KMS-11 (cell line): ENCODE measurements at regions not wholly inside any gene's neighbourhood (a gene's known extent, or its start where the extent isn't known, plus 50 kb on each side); places are given as distances from the start of the nearest gene placed in this dataset.

ENCODE experiments used
- H2AFZ ChIP-seq: fragments of 200-600 bp; sonication (generic); 2 replicates; pipeline ENCODE4 v1.6.1; 2016; ENCODE audit warnings: antibody characterized with exemption, mixed run types, low read depth
- H3K27ac ChIP-seq: fragments of 200-600 bp; sonication (generic); 2 replicates; pipeline ENCODE4 v1.6.1; 2016; ENCODE audit warnings: mild to moderate bottlenecking, mixed run types
- H3K27me3 ChIP-seq: fragments of 200-600 bp; sonication (generic); 2 replicates; pipeline ENCODE4 v1.6.1; 2017; ENCODE audit warnings: mild to moderate bottlenecking, low read depth, mixed run types, moderate library complexity; ENCODE audit not compliant: insufficient read depth
- H3K36me3 ChIP-seq: fragments of 200-600 bp; sonication (generic); 2 replicates; pipeline ENCODE4 v1.6.1; 2017; ENCODE audit warnings: mild to moderate bottlenecking, mixed run types; ENCODE audit not compliant: insufficient read depth
- H3K4me1 ChIP-seq: fragments of 200-600 bp; sonication (generic); 2 replicates; pipeline ENCODE4 v1.6.1; 2016; ENCODE audit warnings: mild to moderate bottlenecking, low read depth, mixed run types; ENCODE audit not compliant: poor library complexity, severe bottlenecking
- H3K4me2 ChIP-seq: fragments of 200-600 bp; sonication (generic); 2 replicates; pipeline ENCODE4 v1.7.0; 2016; ENCODE audit warnings: mild to moderate bottlenecking, mixed run types
- H3K4me3 ChIP-seq: fragments of 200-600 bp; sonication (generic); IDR thresholded peaks from 2 replicates; pipeline ENCODE4 v1.6.1; 2017; ENCODE audit warnings: low read depth, low read length, mixed read lengths; ENCODE audit not compliant: insufficient read depth
- H3K79me2 ChIP-seq: fragments of 200-600 bp; sonication (generic); 2 replicates; pipeline ENCODE4 v1.6.1; 2016; ENCODE audit warnings: low read depth, mixed run types; ENCODE audit not compliant: insufficient read depth
- H3K9ac ChIP-seq: fragments of 200-600 bp; sonication (generic); 2 replicates; pipeline ENCODE4 v1.6.1; 2016; ENCODE audit warnings: mild to moderate bottlenecking, mixed run types
- H4K20me1 ChIP-seq: fragments of 200-600 bp; sonication (generic); 2 replicates; pipeline ENCODE4 v1.6.1; 2016; ENCODE audit warnings: mild to moderate bottlenecking, mixed run types; ENCODE audit not compliant: insufficient read depth
- TF ChIP-seq, protein P1 (sequence below): fragments of 200-600 bp; sonication (generic); conservative IDR thresholded peaks from 2 replicates; pipeline ENCODE4 v1.6.1; 2017; ENCODE audit warnings: low read depth, mild to moderate bottlenecking, antibody characterized with exemption, low read length, moderate library complexity, mixed read lengths

GRCh38 chr1:182283746-182284544, 107.6 kb downstream of the GLUL start:
- no peaks in the 10 kb centered on the region for H3K36me3 ChIP-seq
- no peak overlapping the region for H2AFZ ChIP-seq
- no peaks in the 10 kb centered on the region for H3K27me3 ChIP-seq
- no peak overlapping the region for H3K9ac ChIP-seq
- TF ChIP-seq, protein P1, sequence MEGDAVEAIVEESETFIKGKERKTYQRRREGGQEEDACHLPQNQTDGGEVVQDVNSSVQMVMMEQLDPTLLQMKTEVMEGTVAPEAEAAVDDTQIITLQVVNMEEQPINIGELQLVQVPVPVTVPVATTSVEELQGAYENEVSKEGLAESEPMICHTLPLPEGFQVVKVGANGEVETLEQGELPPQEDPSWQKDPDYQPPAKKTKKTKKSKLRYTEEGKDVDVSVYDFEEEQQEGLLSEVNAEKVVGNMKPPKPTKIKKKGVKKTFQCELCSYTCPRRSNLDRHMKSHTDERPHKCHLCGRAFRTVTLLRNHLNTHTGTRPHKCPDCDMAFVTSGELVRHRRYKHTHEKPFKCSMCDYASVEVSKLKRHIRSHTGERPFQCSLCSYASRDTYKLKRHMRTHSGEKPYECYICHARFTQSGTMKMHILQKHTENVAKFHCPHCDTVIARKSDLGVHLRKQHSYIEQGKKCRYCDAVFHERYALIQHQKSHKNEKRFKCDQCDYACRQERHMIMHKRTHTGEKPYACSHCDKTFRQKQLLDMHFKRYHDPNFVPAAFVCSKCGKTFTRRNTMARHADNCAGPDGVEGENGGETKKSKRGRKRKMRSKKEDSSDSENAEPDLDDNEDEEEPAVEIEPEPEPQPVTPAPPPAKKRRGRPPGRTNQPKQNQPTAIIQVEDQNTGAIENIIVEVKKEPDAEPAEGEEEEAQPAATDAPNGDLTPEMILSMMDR: no peak
- H3K79me2 ChIP-seq: no peaks in the 10 kb centered on the region
- H3K4me3 ChIP-seq: no peak overlapping the region
- H3K4me1 ChIP-seq: no peaks in the 10 kb centered on the region
- no peak overlapping the region for H3K4me2 ChIP-seq
- no peaks in the 10 kb centered on the region for H4K20me1 ChIP-seq
- no peak overlapping the region for H3K27ac ChIP-seq

DNA sequence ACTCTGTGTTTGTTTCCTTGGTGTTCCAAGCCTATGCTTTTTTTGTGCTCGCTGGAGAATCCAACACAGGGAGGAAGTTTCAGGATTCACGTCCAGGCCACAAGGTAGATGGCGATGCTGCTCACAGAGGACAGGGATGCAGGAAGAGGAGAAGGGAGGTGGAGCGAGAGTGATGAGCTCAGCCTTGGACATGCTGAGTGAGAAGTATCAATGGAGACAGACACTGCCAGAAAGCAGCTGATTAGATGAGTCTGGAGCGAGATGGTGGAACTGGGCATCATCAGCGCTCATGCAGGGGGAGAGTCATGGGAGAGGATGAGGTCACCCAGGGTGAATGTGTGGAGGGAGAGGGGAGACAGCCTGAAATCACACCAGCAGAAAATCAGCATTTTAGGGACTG, 110.0 kb downstream of the GLUL start:
- no peak overlapping the region for H3K4me3 ChIP-seq
- TF ChIP-seq, protein P1: no peak
- H3K4me2 ChIP-seq: no peak overlapping the region
- no peak overlapping the region for H2AFZ ChIP-seq
- no peaks in the 10 kb centered on the region for H4K20me1 ChIP-seq
- no peaks in the 10 kb centered on the region for H3K27me3 ChIP-seq
- no peak overlapping the region for H3K27ac ChIP-seq
- H3K4me1 ChIP-seq: no peaks in the 10 kb centered on the region
- H3K9ac ChIP-seq: no peak overlapping the region
- H3K36me3 ChIP-seq: no peaks in the 10 kb centered on the region
- H3K79me2 ChIP-seq: no peaks in the 10 kb centered on the region

DNA sequence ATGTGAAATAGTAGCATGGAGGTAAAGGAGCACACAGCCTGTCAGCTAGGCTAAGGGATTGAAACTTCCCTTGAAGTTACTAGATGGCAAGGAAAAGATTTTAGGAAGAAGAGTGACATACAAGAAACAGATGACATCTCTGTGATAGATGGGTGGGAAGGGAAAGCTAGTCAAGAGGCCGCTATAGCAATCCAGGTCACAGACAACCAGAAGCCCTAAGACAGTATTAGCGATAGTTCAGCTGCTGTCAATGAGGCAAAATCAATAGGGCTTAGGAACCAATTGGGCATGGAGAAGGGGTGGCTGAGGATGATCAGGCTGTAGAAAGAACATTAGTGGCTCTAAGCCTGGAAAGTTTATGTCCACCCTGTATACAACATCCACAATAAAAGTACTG, 111.1 kb downstream of the GLUL start:
- H3K4me3 ChIP-seq: no peak overlapping the region
- no peaks in the 10 kb centered on the region for H3K79me2 ChIP-seq
- H2AFZ ChIP-seq: no peak overlapping the region
- no peak overlapping the region for H3K9ac ChIP-seq
- no peaks in the 10 kb centered on the region for H3K4me1 ChIP-seq
- H3K36me3 ChIP-seq: no peaks in the 10 kb centered on the region
- H4K20me1 ChIP-seq: no peaks in the 10 kb centered on the region
- TF ChIP-seq, protein P1: no peak
- H3K27ac ChIP-seq: no peak overlapping the region
- no peak overlapping the region for H3K4me2 ChIP-seq
- H3K27me3 ChIP-seq: no peaks in the 10 kb centered on the region

DNA sequence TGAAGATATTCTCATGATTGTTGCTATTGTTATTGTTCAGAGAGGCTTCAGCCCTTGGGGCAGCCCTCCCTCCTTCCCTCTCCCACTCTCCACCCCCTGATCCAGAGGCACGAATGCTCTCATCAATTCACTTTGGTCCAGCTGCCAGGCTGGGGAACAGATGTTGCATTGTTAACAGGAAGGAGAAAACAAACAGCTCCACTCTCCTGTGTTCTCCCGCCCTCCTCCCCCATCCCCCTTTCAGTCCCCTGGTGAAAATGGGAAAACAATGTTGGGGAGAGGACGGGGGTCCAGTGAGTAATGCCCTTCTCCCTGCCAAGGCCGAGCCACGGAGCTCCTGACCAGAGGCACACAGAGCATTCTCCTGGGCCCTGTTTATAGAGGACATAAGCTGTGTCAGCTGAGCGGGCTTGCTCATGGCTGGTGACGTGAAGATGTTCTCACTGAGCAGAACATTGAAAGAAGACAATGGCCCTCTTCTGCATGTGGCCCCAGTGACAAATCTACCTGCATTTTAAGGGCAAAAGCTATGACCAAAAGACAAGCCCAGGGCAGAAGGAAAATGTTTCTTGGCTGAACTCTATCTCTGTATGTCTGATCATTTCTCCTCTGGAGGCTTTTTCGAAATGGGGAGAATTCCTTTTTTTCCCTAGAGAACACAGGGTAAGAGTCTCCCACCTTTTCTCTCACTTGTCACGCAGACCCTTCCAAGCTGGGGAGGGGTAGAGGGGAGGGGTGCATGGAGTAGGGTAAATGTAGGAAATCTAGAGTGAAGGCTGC, 111.7 kb downstream of the GLUL start:
- H3K79me2 ChIP-seq: no peaks in the 10 kb centered on the region
- no peak overlapping the region for H3K4me3 ChIP-seq
- H2AFZ ChIP-seq: no peak overlapping the region
- H3K4me1 ChIP-seq: peaks cover 2% of the 10 kb centered on the region
- no peak overlapping the region for H3K4me2 ChIP-seq
- no peaks in the 10 kb centered on the region for H3K36me3 ChIP-seq
- no peak overlapping the region for H3K9ac ChIP-seq
- no peaks in the 10 kb centered on the region for H4K20me1 ChIP-seq
- H3K27me3 ChIP-seq: no peaks in the 10 kb centered on the region
- TF ChIP-seq, protein P1: no peak
- no peak overlapping the region for H3K27ac ChIP-seq
